Uterus (tissue), 3 donors: ENCODE measurements at regions not wholly inside any gene's neighbourhood (a gene's known extent, or its start where the extent isn't known, plus 50 kb on each side); places are given as distances from the start of the nearest gene placed in this dataset.

Experiments
- DNase-seq, 2 donors: peaks; one replicate each; pipeline ENCODE4 v3.0.0-alpha.2; 2019 to 2020
- H3K27ac ChIP-seq, 2 donors: fragments of 200-600 bp; sonication (generic); 1 replicate in 1 of 2; 2 replicates in 1 of 2; pipeline ENCODE4 v1.5.1; 2016 to 2018
- H3K27me3 ChIP-seq, 2 donors: fragments of 200-600 bp; sonication (generic); one replicate each; pipeline ENCODE4 v1.5.1; 2018 to 2019; ENCODE audit warnings: control low read depth in 1 of 2
- H3K36me3 ChIP-seq, 2 donors: fragments of 200-600 bp; sonication (generic); one replicate each; pipeline ENCODE4 v1.5.1; 2019; ENCODE audit warnings: control low read depth in 1 of 2
- H3K4me1 ChIP-seq, 2 donors: fragments of 200-600 bp; sonication (generic); one replicate each; pipeline ENCODE4 v1.5.1; 2018 to 2019; ENCODE audit warnings: control low read depth in 1 of 2
- H3K4me3 ChIP-seq, 2 donors: fragments of 200-600 bp; sonication (generic); 1 replicate in 1 of 2; 2 replicates in 1 of 2; pipeline ENCODE4 v1.5.1; 2018 to 2019; ENCODE audit warnings: mild to moderate bottlenecking in 1 of 2
- H3K9me3 ChIP-seq, 2 donors: fragments of 200-600 bp; sonication (generic); one replicate each; pipeline ENCODE4 v1.5.1; 2019; ENCODE audit warnings: control low read depth in 1 of 2
- CTCF ChIP-seq, 4 experiments: fragments of 200-600 bp in 2 of 4; fragments of 450-650 bp in 2 of 4; sonication (generic) in 2 of 4; IDR thresholded peaks; one replicate each; pipeline ENCODE4 v1.5.1; 2016 to 2019; ENCODE audit warnings: antibody characterized with exemption in 4 of 4, mild to moderate bottlenecking in 2 of 4, moderate library complexity in 1 of 4
- POLR2A ChIP-seq, 2 donors: fragments of 450-650 bp; IDR thresholded peaks; one replicate each; pipeline ENCODE4 v1.6.1; 2016; ENCODE audit warnings: antibody characterized with exemption in 2 of 2, mild to moderate bottlenecking in 1 of 2, moderate library complexity in 1 of 2
- intact Hi-C: fragments of 100-400 bp; cut with DNase I; formaldehyde crosslinking; loops from one replicate; pipeline ENCODE4 v1.15.1; 2023; ENCODE audit warnings: low total_unique reads
- donor health status: DM: yes; HTN: yes; CAD: no.

- no peak overlapping the region for H3K27ac ChIP-seq
- no peaks in the 10 kb centered on the region for H3K9me3 ChIP-seq
- H3K36me3 ChIP-seq: no peaks in the 10 kb centered on the region
- H3K27me3 ChIP-seq: no peaks in the 10 kb centered on the region
- no peaks in the 10 kb centered on the region for H3K4me1 ChIP-seq
- intact Hi-C loops: no loop called here
- no peak for DNase-seq
- no peak for TF ChIP-seq POLR2A (IDR thresholded peaks at IDR 0.05)
- TF ChIP-seq CTCF (IDR thresholded peaks at IDR 0.05): no peak
- H3K4me3 ChIP-seq: no peak overlapping the region
Measured at GRCh38 chr5:107251151-107251550, 419.6 kb downstream of the EFNA5 start.

- H3K4me3 ChIP-seq: no peak overlapping the region
- H3K36me3 ChIP-seq: no peaks in the 10 kb centered on the region
- no peak for DNase-seq
- H3K4me1 ChIP-seq: no peaks in the 10 kb centered on the region
- H3K27me3 ChIP-seq: no peaks in the 10 kb centered on the region
- intact Hi-C loops: no loop called here
- H3K27ac ChIP-seq: no peak overlapping the region
- TF ChIP-seq CTCF (IDR thresholded peaks at IDR 0.05) (peak in 2 of 4 experiments; percentile 4 to 17), POLR2A (IDR thresholded peaks at IDR 0.05) (no peak)
- no peaks in the 10 kb centered on the region for H3K9me3 ChIP-seq
Measured at GRCh38 chr5:107248066-107248695, 422.6 kb downstream of the EFNA5 start.

GRCh38 chr5:107247427-107247826 is 423.3 kb downstream of the EFNA5 start:
- intact Hi-C loops: no loop called here
- TF ChIP-seq CTCF (IDR thresholded peaks at IDR 0.05) (no peak), POLR2A (IDR thresholded peaks at IDR 0.05) (no peak)
- H3K4me3 ChIP-seq: no peak overlapping the region
- no peaks in the 10 kb centered on the region for H3K36me3 ChIP-seq
- H3K9me3 ChIP-seq: no peaks in the 10 kb centered on the region
- no peak overlapping the region for H3K27ac ChIP-seq
- H3K4me1 ChIP-seq: no peaks in the 10 kb centered on the region
- H3K27me3 ChIP-seq: no peaks in the 10 kb centered on the region
- DNase-seq: no peak

DNA sequence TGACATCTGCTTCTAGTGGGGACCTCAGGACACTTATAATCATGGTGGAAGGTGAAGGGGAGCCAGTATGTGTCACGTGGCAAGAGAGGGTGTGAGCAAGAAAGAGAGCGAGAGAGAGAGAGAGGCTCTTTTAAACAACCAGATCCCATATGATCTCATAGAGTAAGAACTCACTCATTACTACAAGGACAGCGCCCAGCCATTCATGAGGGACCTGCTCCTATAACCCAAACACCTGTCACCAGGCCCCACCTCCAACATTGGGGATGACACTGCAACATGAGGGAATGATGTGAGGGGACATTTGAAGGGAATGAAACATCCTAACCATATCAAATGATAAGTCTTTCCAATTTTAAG is 427.5 kb downstream of the EFNA5 start:
- no peak overlapping the region for H3K27ac ChIP-seq
- H3K4me3 ChIP-seq: no peak overlapping the region
- TF ChIP-seq CTCF (IDR thresholded peaks at IDR 0.05) (no peak), POLR2A (IDR thresholded peaks at IDR 0.05) (no peak)
- no peaks in the 10 kb centered on the region for H3K9me3 ChIP-seq
- no peaks in the 10 kb centered on the region for H3K36me3 ChIP-seq
- no peaks in the 10 kb centered on the region for H3K4me1 ChIP-seq
- no peaks in the 10 kb centered on the region for H3K27me3 ChIP-seq
- intact Hi-C loops: no loop called here
- no peak for DNase-seq

GRCh38 chr5:107242411-107243219 is 428.1 kb downstream of the EFNA5 start:
- H3K9me3 ChIP-seq: no peaks in the 10 kb centered on the region
- intact Hi-C loops: no loop called here
- H3K27me3 ChIP-seq: no peaks in the 10 kb centered on the region
- H3K4me1 ChIP-seq: no peaks in the 10 kb centered on the region
- no peak for TF ChIP-seq POLR2A (IDR thresholded peaks at IDR 0.05)
- DNase-seq: no peak
- no peaks in the 10 kb centered on the region for H3K36me3 ChIP-seq
- H3K4me3 ChIP-seq: no peak overlapping the region
- no peak overlapping the region for H3K27ac ChIP-seq
